ENCODE measurements at regions not wholly inside any gene's neighbourhood (a gene's known extent, or its start where the extent isn't known, plus 50 kb on each side); places are given as distances from the start of the nearest gene placed in this dataset.

GRCh38 chr2:215843579-215843978, 169.8 kb downstream of the MREG start:
- TF ChIP-seq ZNF367 (CRISPR knock-in tag; IDR thresholded peaks at IDR 0.05; ENCODE audit: borderline replicate concordance) = no peak
- no peak for TF ChIP-seq SMAD1 (CRISPR knock-in tag; IDR thresholded peaks at IDR 0.05; ENCODE audit: borderline replicate concordance, low read depth)
- no peak for TF ChIP-seq TCF7 (IDR thresholded peaks at IDR 0.05; ENCODE audit: low read depth)
- TF ChIP-seq PHF8 (CRISPR knock-in tag; IDR thresholded peaks at IDR 0.05) = no peak
- TF ChIP-seq TSC22D2 (CRISPR knock-in tag; IDR thresholded peaks at IDR 0.05; ENCODE audit: borderline replicate concordance) = no peak
- TF ChIP-seq CTCF (CRISPR knock-in tag; IDR thresholded peaks at IDR 0.05) = no peak
- TF ChIP-seq ZNF263 (CRISPR knock-in tag; IDR thresholded peaks at IDR 0.05) = no peak
- no peak for TF ChIP-seq FOXK2 (IDR thresholded peaks at IDR 0.05)
- no peak for TF ChIP-seq ZFX (CRISPR knock-in tag; IDR thresholded peaks at IDR 0.05; ENCODE audit: low read depth)
- no peak for TF ChIP-seq REST (IDR thresholded peaks at IDR 0.05; ENCODE audit: borderline replicate concordance in 1 of 2, low read depth in 1 of 2, low read length in 2 of 2)
- no peak for TF ChIP-seq PAWR (CRISPR knock-in tag; IDR thresholded peaks at IDR 0.05; ENCODE audit: borderline replicate concordance)
- no peak for TF ChIP-seq ETS1 (CRISPR knock-in tag; IDR thresholded peaks at IDR 0.05)

Measured in HepG2 (cell line).